GM12891 (cell line): ENCODE measurements at regions not wholly inside any gene's neighbourhood (a gene's known extent, or its start where the extent isn't known, plus 50 kb on each side); places are given as distances from the start of the nearest gene placed in this dataset.

Experiments used
- PAX5 ChIP-seq: IDR thresholded peaks from 2 replicates; pipeline ENCODE4 v1.6.1; 2011; ENCODE audit warnings: low read length, moderate library complexity, mild to moderate bottlenecking; ENCODE audit not compliant: insufficient read depth, severe bottlenecking
- POLR2A ChIP-seq: IDR thresholded peaks from 2 replicates; pipeline ENCODE4 v1.6.1; 2011; ENCODE audit warnings: low read depth, low read length, control low read depth
- POLR2AphosphoS5 ChIP-seq: IDR thresholded peaks from 2 replicates; pipeline ENCODE4 v1.6.1; 2011; ENCODE audit warnings: low read depth, low read length, control low read depth
- POU2F2 ChIP-seq: IDR thresholded peaks from 2 replicates; pipeline ENCODE4 v1.6.1; 2011; ENCODE audit warnings: low read depth, mild to moderate bottlenecking, control low read depth, low read length, moderate library complexity
- SPI1 ChIP-seq: IDR thresholded peaks from 2 replicates; pipeline ENCODE4 v1.6.1; 2011; ENCODE audit warnings: low read depth, low read length, control low read depth
- TAF1 ChIP-seq: IDR thresholded peaks from 2 replicates; pipeline ENCODE4 v1.6.1; 2011; ENCODE audit warnings: low read depth, low read length, control low read depth

DNA sequence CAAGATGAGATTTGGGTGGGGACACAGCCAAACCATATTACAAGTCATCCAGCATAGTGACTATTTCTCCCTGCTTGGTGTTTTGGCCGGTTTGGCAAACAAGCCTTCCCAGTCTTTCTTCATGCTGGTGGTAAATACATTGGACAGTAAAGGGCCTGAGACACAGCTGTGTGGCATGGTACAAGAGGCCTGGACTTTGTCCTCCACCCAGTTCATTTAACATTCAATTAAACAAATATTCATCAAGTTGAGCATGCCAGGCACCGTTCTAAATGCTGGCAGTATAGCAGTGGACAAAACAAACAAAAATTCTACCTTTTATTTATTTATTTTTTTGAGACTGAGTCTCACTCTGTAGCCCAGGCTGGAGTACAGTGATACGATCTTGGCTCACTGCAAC lies 62.7 kb upstream of the SLC28A3 start:
- TF ChIP-seq POLR2A (no peak), POLR2AphosphoS5 (no peak), TAF1 (no peak), SPI1 (no peak), PAX5 (no peak), POU2F2 (no peak)
